Pancreas (tissue), 10 donors: ENCODE measurements at regions not wholly inside any gene's neighbourhood (a gene's known extent, or its start where the extent isn't known, plus 50 kb on each side); places are given as distances from the start of the nearest gene placed in this dataset.

Experiments used
- ATAC-seq, 4 donors: fragments of 200-7000 bp; cut with Tn5 transposase; one replicate each; pipeline versions ENCODE4 v1.8.0 to v1.9.1; 2020; ENCODE audit warnings: mild to moderate bottlenecking in 4 of 4, moderate library complexity in 4 of 4
- DNase-seq, 6 donors: peaks; one replicate each; pipeline ENCODE4 v3.0.0-alpha.2; 2020
- FAIRE-seq: peaks from 2 replicates; lab custom pipeline; 2012; peaks lifted over from hg19 to GRCh38; lab: Jason Lieb, UNC
- H3K27ac ChIP-seq, 4 donors: fragments of 200-600 bp; sonication (generic); 1 replicate in 3 of 4; 2 replicates in 1 of 4; pipeline versions ENCODE4 v1.5.0 to v1.8.0; 2020
- H3K27me3 ChIP-seq, 4 donors: fragments of 200-600 bp; one replicate each; pipeline ENCODE4 v1.8.0; 2021
- H3K36me3 ChIP-seq, 3 donors: fragments of 200-600 bp; sonication (generic) in 1 of 3; one replicate each; pipeline versions ENCODE4 v1.5.0 to v1.8.0; 2020 to 2021
- H3K4me1 ChIP-seq, 3 donors: fragments of 200-600 bp; one replicate each; pipeline ENCODE4 v1.8.0; 2021
- H3K4me3 ChIP-seq, 4 donors: fragments of 200-600 bp; sonication (generic) in 2 of 4; one replicate each; pipeline versions ENCODE4 v1.5.0 to v1.8.0; 2020 to 2021
- H3K9me3 ChIP-seq, 4 donors: fragments of 200-600 bp; one replicate each; pipeline ENCODE4 v1.8.0; 2021
- CTCF ChIP-seq, 4 donors: fragments of 200-600 bp; sonication (generic) in 3 of 4; IDR thresholded peaks; one replicate each; pipeline versions ENCODE4 v1.5.0 to v1.8.0; 2021; ENCODE audit warnings: antibody characterized with exemption in 4 of 4
- WGBS, 2 donors: extraction: QIAGEN DNeasy Blood & Tissue Kit; methylation state at CpG; one replicate each; pipeline ENCODE4 v1.1.7; 2013; 5-methylcytosine and 5-hydroxymethylcytosine counted together
- intact Hi-C, 3 donors: fragments of 100-400 bp; cut with DNase I; formaldehyde crosslinking; loops; one replicate each; pipeline versions ENCODE4 v1.11.1 to v1.14.2; 2022
- donor health status: healthy with polysubstance abuse.
- donor health status: DM: no; HTN: no; CAD: no; lungs with moderate emphysema.
- donor health status: DM: no; HTN: no; CAD: no.
- donor health status: control.
- donor health status: control.
- donor health status: Bipolar disorder and iron deficiency.
- donor health status: DM: yes; HTN: yes; CAD: no.
- donor health status: DM: no; HTN: no; CAD: no.
- donor health status: DM: no; HTN: no; CAD: no.
- donor health status: DM: yes; HTN: yes; CAD: no.

GRCh38 chr2:16375351-16375750 is 290.3 kb downstream of the CYRIA start:
- FAIRE-seq (no peak), ATAC-seq (no peak), DNase-seq (no peak)
- H3K27me3 ChIP-seq: no peaks in the 10 kb centered on the region
- no peaks in the 10 kb centered on the region for H3K9me3 ChIP-seq
- no peak for TF ChIP-seq CTCF (IDR thresholded peaks at IDR 0.05)
- 77 to 83% methylated on average over 2 of the region's 2 CpGs for WGBS, 2 donors
- H3K36me3 ChIP-seq: no peaks in the 10 kb centered on the region
- H3K4me1 ChIP-seq: no peaks in the 10 kb centered on the region
- no peak overlapping the region for H3K4me3 ChIP-seq
- no peak overlapping the region for H3K27ac ChIP-seq
- intact Hi-C loops: no loop called here

GRCh38 chr2:16374671-16375070 is 291.0 kb downstream of the CYRIA start:
- TF ChIP-seq CTCF (IDR thresholded peaks at IDR 0.05): no peak
- no peak for FAIRE-seq
- H3K9me3 ChIP-seq: no peaks in the 10 kb centered on the region
- no peak overlapping the region for H3K4me3 ChIP-seq
- intact Hi-C loops: no loop called here
- DNase-seq: no peak
- ATAC-seq: no peak
- no peaks in the 10 kb centered on the region for H3K36me3 ChIP-seq
- no peaks in the 10 kb centered on the region for H3K4me1 ChIP-seq
- no peak overlapping the region for H3K27ac ChIP-seq
- H3K27me3 ChIP-seq: no peaks in the 10 kb centered on the region
- 69 to 86% methylated on average over 6 of the region's 6 CpGs for WGBS, 2 donors

- TF ChIP-seq CTCF (IDR thresholded peaks at IDR 0.05): no peak
- WGBS, 2 donors: 88 to 100% methylated on average over 1 of the region's 1 CpG
- intact Hi-C loops: no loop called here
Observed at GRCh38 chr2:16373341-16373740, 292.3 kb downstream of the CYRIA start.

GRCh38 chr2:16371751-16372150 is 293.9 kb downstream of the CYRIA start:
- Histone ChIP-seq H3K27ac (no peak overlapping the region), H3K27me3 (no peaks in the 10 kb centered on the region), H3K9me3 (no peaks in the 10 kb centered on the region), H3K4me3 (no peak overlapping the region), H3K4me1 (no peaks in the 10 kb centered on the region), H3K36me3 (no peaks in the 10 kb centered on the region)
- DNase-seq (no peak), ATAC-seq (no peak), FAIRE-seq (no peak)
- no peak for TF ChIP-seq CTCF (IDR thresholded peaks at IDR 0.05)
- 87 to 95% methylated on average over 6 of the region's 6 CpGs for WGBS, 2 donors
- intact Hi-C loops: no loop called here

More at GRCh38 chr2:16373341-16373740, 292.3 kb downstream of the CYRIA start:
- no peak for ATAC-seq
- H3K36me3 ChIP-seq: no peaks in the 10 kb centered on the region
- no peaks in the 10 kb centered on the region for H3K27me3 ChIP-seq
- no peaks in the 10 kb centered on the region for H3K4me1 ChIP-seq
- no peak overlapping the region for H3K4me3 ChIP-seq
- H3K9me3 ChIP-seq: no peaks in the 10 kb centered on the region
- no peak for DNase-seq
- FAIRE-seq: no peak
- H3K27ac ChIP-seq: no peak overlapping the region

- Histone ChIP-seq H3K9me3 (no peaks in the 10 kb centered on the region), H3K4me3 (no peak overlapping the region), H3K27ac (no peak overlapping the region), H3K36me3 (no peaks in the 10 kb centered on the region), H3K27me3 (no peaks in the 10 kb centered on the region), H3K4me1 (no peaks in the 10 kb centered on the region)
- intact Hi-C loops: no loop called here
- no peak for TF ChIP-seq CTCF (IDR thresholded peaks at IDR 0.05)
- FAIRE-seq: no peak
- ATAC-seq: no peak
- DNase-seq: no peak
- WGBS, 2 donors: 77 to 83% methylated on average over 7 of the region's 7 CpGs
Observed at GRCh38 chr2:16368951-16369350, 296.7 kb downstream of the CYRIA start.
